Peyer's patch (tissue), 4 donors: ENCODE measurements at regions not wholly inside any gene's neighbourhood (a gene's known extent, or its start where the extent isn't known, plus 50 kb on each side); places are given as distances from the start of the nearest gene placed in this dataset.

Experiments
- POLR2A ChIP-seq, 2 donors: fragments of 450-650 bp; IDR thresholded peaks; one replicate each; pipeline ENCODE4 v1.5.1; 2017; ENCODE audit warnings: antibody characterized with exemption in 2 of 2, mild to moderate bottlenecking in 2 of 2, moderate library complexity in 2 of 2
- TF ChIP-seq, protein P1 (sequence below), 6 experiments: fragments of 450-650 bp in 4 of 6; fragments of 200-600 bp in 2 of 6; sonication (generic) in 1 of 6; IDR thresholded peaks; one replicate each; pipeline ENCODE4 v1.5.1; 2017 to 2019; ENCODE audit warnings: antibody characterized with exemption in 6 of 6, mild to moderate bottlenecking in 3 of 6, moderate library complexity in 1 of 6

DNA sequence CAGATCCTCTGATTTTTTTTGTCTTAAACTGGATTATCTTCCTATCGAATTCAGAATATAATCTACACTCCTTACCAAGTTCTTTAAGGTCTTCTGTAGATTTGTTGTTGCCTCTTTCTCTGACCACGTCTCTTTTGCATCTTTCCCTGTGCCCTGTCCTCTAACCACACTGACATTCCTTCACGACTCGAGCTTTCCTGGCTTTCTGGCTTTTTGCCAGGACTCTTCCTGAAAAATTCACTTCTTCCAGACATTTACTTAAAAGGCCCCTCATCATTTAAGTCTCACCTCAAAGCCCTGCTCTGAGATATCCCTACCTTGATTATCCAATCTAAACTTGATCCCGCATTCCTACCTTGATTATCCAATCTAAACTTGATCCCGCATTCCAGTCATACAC is 422.3 kb upstream of the DCN start:
- TF ChIP-seq, protein P1, sequence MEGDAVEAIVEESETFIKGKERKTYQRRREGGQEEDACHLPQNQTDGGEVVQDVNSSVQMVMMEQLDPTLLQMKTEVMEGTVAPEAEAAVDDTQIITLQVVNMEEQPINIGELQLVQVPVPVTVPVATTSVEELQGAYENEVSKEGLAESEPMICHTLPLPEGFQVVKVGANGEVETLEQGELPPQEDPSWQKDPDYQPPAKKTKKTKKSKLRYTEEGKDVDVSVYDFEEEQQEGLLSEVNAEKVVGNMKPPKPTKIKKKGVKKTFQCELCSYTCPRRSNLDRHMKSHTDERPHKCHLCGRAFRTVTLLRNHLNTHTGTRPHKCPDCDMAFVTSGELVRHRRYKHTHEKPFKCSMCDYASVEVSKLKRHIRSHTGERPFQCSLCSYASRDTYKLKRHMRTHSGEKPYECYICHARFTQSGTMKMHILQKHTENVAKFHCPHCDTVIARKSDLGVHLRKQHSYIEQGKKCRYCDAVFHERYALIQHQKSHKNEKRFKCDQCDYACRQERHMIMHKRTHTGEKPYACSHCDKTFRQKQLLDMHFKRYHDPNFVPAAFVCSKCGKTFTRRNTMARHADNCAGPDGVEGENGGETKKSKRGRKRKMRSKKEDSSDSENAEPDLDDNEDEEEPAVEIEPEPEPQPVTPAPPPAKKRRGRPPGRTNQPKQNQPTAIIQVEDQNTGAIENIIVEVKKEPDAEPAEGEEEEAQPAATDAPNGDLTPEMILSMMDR (IDR thresholded peaks at IDR 0.05): no peak
- TF ChIP-seq POLR2A (IDR thresholded peaks at IDR 0.05): no peak
